GM12878 (cell line): ENCODE measurements at regions not wholly inside any gene's neighbourhood (a gene's known extent, or its start where the extent isn't known, plus 50 kb on each side); places are given as distances from the start of the nearest gene placed in this dataset.

Experiments
- ATAC-seq: fragments of 200-7000 bp; cut with Tn5 transposase; 3 replicates; pipeline ENCODE4 v1.9.1; 2020; ENCODE audit warnings: mild to moderate bottlenecking, moderate library complexity
- BruUV-seq: library from RNA; stranded (reverse); fragments of 400-500 nt; replicated peaks from 2 replicates; lab custom pipeline; 2021; lab: Mats Ljungman, UMichigan
- CTCF ChIA-PET: fragments of 300-600 bp; sonication (Branson Sonifier 250); formaldehyde crosslinking; extraction: SDS; loops from one replicate; lab custom pipeline; 2021; ENCODE audit warnings: inconsistent platforms; lab: Yijun Ruan, JAX
- POLR2A ChIA-PET: fragments of 350-600 bp; formaldehyde crosslinking; extraction: SDS; loops from one replicate; lab custom pipeline; 2021; ENCODE audit warnings: inconsistent platforms; lab: Charles Lee
- RAD21 ChIA-PET: fragments of 300-600 bp; sonication (Branson Sonifier 250); formaldehyde crosslinking; loops from one replicate; lab custom pipeline; 2023; ENCODE audit warnings: antibody characterized with exemption; ENCODE audit not compliant: unreplicated experiment; lab: Charles Lee
- SMC1A ChIA-PET: fragments of 300-600 bp; sonication (Branson Sonifier 250); formaldehyde crosslinking; loops from one replicate; lab custom pipeline; 2023; ENCODE audit not compliant: unreplicated experiment, uncharacterized antibody; lab: Charles Lee
- DNase-seq: peaks from one replicate; pipeline ENCODE4 v3.0.0-alpha.2; 2011; ENCODE audit warnings: low read depth, low spot score
- FAIRE-seq: peaks from 3 replicates; lab custom pipeline; 2011; peaks lifted over from hg19 to GRCh38; lab: Jason Lieb, UNC
- H2AFZ ChIP-seq: 2 replicates; pipeline ENCODE4 v1.6.0; 2011; ENCODE audit warnings: low read depth, low read length, control low read depth; ENCODE audit not compliant: control insufficient read depth
- H3K27ac ChIP-seq: 2 replicates; pipeline ENCODE4 v1.5.1; 2011; ENCODE audit warnings: control low read depth; ENCODE audit not compliant: control insufficient read depth, insufficient read depth
- H3K27me3 ChIP-seq, 2 experiments: replicated peaks in 1 of 2; 2 replicates each; pipeline versions ENCODE4 v1.6.0 to v1.6.1; 2011; ENCODE audit warnings: low read length in 1 of 2; ENCODE audit not compliant: control insufficient read depth in 2 of 2, insufficient read depth in 2 of 2
- H3K36me3 ChIP-seq, 2 experiments: 2 replicates each; pipeline ENCODE4 v1.5.1; 2011; ENCODE audit warnings: low read length in 1 of 2; ENCODE audit not compliant: control insufficient read depth in 2 of 2, insufficient read depth in 2 of 2
- H3K4me1 ChIP-seq: 2 replicates; pipeline ENCODE4 v1.6.1; 2011; ENCODE audit warnings: mild to moderate bottlenecking, low read length, moderate library complexity, mixed read lengths; ENCODE audit not compliant: control insufficient read depth, insufficient read depth
- H3K4me2 ChIP-seq: 2 replicates; pipeline ENCODE4 v1.6.0; 2011; ENCODE audit warnings: control low read depth; ENCODE audit not compliant: control insufficient read depth, insufficient read depth
- H3K4me3 ChIP-seq: fragments of 200-600 bp; sonication (generic); 2 replicates; pipeline ENCODE4 v1.5.1; 2016
- H3K79me2 ChIP-seq: 2 replicates; pipeline ENCODE4 v1.6.0; 2011; ENCODE audit warnings: low read length; ENCODE audit not compliant: control insufficient read depth, insufficient read depth
- H3K9ac ChIP-seq: 2 replicates; pipeline ENCODE4 v1.8.0; 2011; ENCODE audit warnings: low read length, control low read depth, mixed read lengths; ENCODE audit not compliant: control insufficient read depth, insufficient read depth
- H3K9me3 ChIP-seq: replicated peaks from 3 replicates; pipeline ENCODE4 v1.5.1; 2011; ENCODE audit warnings: mild to moderate bottlenecking, low read length; ENCODE audit not compliant: control insufficient read depth, insufficient read depth
- H4K20me1 ChIP-seq: 2 replicates; pipeline ENCODE4 v1.6.0; 2011; ENCODE audit not compliant: control insufficient read depth, insufficient read depth
- BCL11A ChIP-seq: IDR thresholded peaks from 2 replicates; pipeline ENCODE4 v1.6.1; 2011; ENCODE audit warnings: low read depth, low read length
- CTCF ChIP-seq, 3 experiments: IDR thresholded peaks in 2 of 3; conservative IDR thresholded peaks in 1 of 3; 2 replicates each; pipeline ENCODE4 v1.5.1; 2011; ENCODE audit warnings: low read depth in 3 of 3, low read length in 3 of 3, mild to moderate bottlenecking in 3 of 3, control low read depth in 2 of 3, moderate library complexity in 2 of 3, inconsistent platforms in 1 of 3, mixed read lengths in 1 of 3; ENCODE audit not compliant: control insufficient read depth in 2 of 3, insufficient read depth in 1 of 3; ENCODE audit errors: extremely low read depth in 1 of 3
- GATAD2B ChIP-seq: fragments of 450-650 bp; conservative IDR thresholded peaks from 2 replicates; pipeline ENCODE4 v1.6.1; 2017; ENCODE audit warnings: low read depth, mild to moderate bottlenecking, moderate library complexity
- NFYB ChIP-seq: IDR thresholded peaks from 2 replicates; pipeline ENCODE4 v1.6.1; 2011; ENCODE audit warnings: low read depth, mild to moderate bottlenecking, low read length, improper control_type of control experiment, moderate library complexity; ENCODE audit not compliant: insufficient read depth
- NR2C2 ChIP-seq: IDR thresholded peaks from 2 replicates; pipeline ENCODE4 v1.6.1; 2011; ENCODE audit warnings: borderline replicate concordance, low read depth; ENCODE audit not compliant: control insufficient read depth, insufficient read length
- PAX8 ChIP-seq: fragments of 450-650 bp; IDR thresholded peaks from 2 replicates; pipeline ENCODE4 v1.6.1; 2017; ENCODE audit warnings: mild to moderate bottlenecking, moderate library complexity
- POLR2AphosphoS2 ChIP-seq: IDR thresholded peaks from 2 replicates; pipeline ENCODE4 v1.6.1; 2011; ENCODE audit warnings: low read depth, mild to moderate bottlenecking, low read length, improper control_type of control experiment, moderate library complexity
- ZBTB11 ChIP-seq: fragments of 450-650 bp; formaldehyde crosslinking; IDR thresholded peaks from 2 replicates; pipeline ENCODE4 v1.5.0; 2022; ENCODE audit warnings: mild to moderate bottlenecking, missing genetic modification characterization
- ZNF217 ChIP-seq: fragments of 450-650 bp; IDR thresholded peaks from 2 replicates; pipeline ENCODE4 v1.6.1; 2017; ENCODE audit warnings: antibody characterized with exemption, mild to moderate bottlenecking
- WGBS: methylation state at CpG from one replicate; pipeline ENCODE4 v1.1.6; 2016; ENCODE audit warnings: low lambda C conversion rate; ENCODE audit not compliant: insufficient replicate concordance, insufficient coverage; ENCODE audit errors: missing lambda C conversion rate; 5-methylcytosine and 5-hydroxymethylcytosine counted together
- in situ Hi-C: fragments of 300-500 bp; cut with MboI; formaldehyde crosslinking; loops from 9 replicates; pipeline ENCODE4 v1.14.3; 2018; ENCODE audit warnings: mixed read lengths
- intact Hi-C: fragments of 100-400 bp; cut with micrococcal nuclease; formaldehyde crosslinking; loops from one replicate; pipeline ENCODE4 v1.14.2; 2022; ENCODE audit not compliant: unreplicated experiment

- Histone ChIP-seq H2AFZ (no peak overlapping the region), H3K27me3 (no peaks in the 10 kb centered on the region), H3K9me3 (no peaks in the 10 kb centered on the region; the same call in 2 of the 3 replicates), H3K4me2 (no peak overlapping the region), H3K4me1 (no peaks in the 10 kb centered on the region; the same call in 1 of the 2 replicates), H3K79me2 (no peaks in the 10 kb centered on the region), H3K9ac (no peak overlapping the region), H4K20me1 (no peaks in the 10 kb centered on the region), H3K36me3 (no peaks in the 10 kb centered on the region), H3K4me3 (no peak overlapping the region), H3K27ac (no peak overlapping the region)
- no TSS peak for BruUV-seq
- WGBS, result 51% methylated on average over 3 of the region's 3 CpGs
- FAIRE-seq (no peak), DNase-seq (no peak), ATAC-seq (no peak)
- ChIA-PET SMC1A (interaction anchor here (0.6 kb wide), 1 partner anchor 33 kb away, joined by 3 read pairs; no protein-coding TSS in a partner anchor), CTCF (no interaction called here), POLR2A (no interaction called here), RAD21 (no interaction called here)
- in situ Hi-C loops, result no loop called here
- TF ChIP-seq POLR2AphosphoS2, result no peak
- no peak for TF ChIP-seq NR2C2
- TF ChIP-seq NFYB, result no peak
- TF ChIP-seq PAX8, result no peak
- no peak for TF ChIP-seq ZBTB11
- TF ChIP-seq GATAD2B, result no peak
- TF ChIP-seq CTCF (IDR thresholded peaks at IDR 0.05 in 2 of 3, conservative IDR thresholded peaks at IDR 0.05 in 1 of 3; ENCODE audit: control insufficient read depth in 2 of 3, extremely low read depth in 1 of 3, insufficient read depth in 1 of 3, low read depth in 3 of 3, low read length in 3 of 3), result no peak
- no peak for TF ChIP-seq BCL11A
- TF ChIP-seq ZNF217, result no peak
- intact Hi-C loops, result no loop called here
Measured at GRCh38 chr3:46138581-46138980, 69.5 kb downstream of the CCR1 start.
